ENCODE measurements at regions not wholly inside any gene's neighbourhood (a gene's known extent, or its start where the extent isn't known, plus 50 kb on each side); places are given as distances from the start of the nearest gene placed in this dataset.

DNA sequence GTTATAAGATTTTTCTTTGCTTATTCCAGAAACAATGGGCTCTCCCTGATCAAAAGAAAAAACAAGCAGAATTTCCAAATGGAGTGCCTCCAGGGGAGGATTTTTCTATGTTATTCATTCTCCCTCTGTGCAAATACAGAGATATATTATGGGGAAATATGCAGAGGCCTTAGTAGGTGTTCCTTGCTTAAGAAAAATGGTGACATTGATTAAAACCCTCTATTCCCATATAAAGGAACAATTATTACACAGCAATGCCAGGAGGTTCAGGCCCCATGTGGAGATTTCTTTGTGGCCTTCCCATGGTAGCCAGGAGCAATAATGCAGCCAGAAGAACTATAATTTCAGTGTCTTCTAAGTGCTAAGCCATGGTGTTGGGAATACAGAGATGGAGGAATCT, 255.9 kb upstream of the CXCR4 start:
- Histone ChIP-seq H4K20me1 (ENCODE audit: insufficient read depth, low read length) (no peaks in the 10 kb centered on the region), H3K79me2 (ENCODE audit: insufficient read depth, low read length) (no peaks in the 10 kb centered on the region), H3K27me3 (ENCODE audit: insufficient read depth, low read length) (no peaks in the 10 kb centered on the region), H3K4me2 (ENCODE audit: low read length) (no peak overlapping the region), H3K27ac (ENCODE audit: low read depth, low read length) (no peak overlapping the region), H2AFZ (ENCODE audit: low read depth, low read length) (no peak overlapping the region), H3K9ac (ENCODE audit: low read length) (no peak overlapping the region), H3K9me3 (ENCODE audit: insufficient read depth, low read depth, low read length) (no peaks in the 10 kb centered on the region), H3K4me3 (ENCODE audit: insufficient read depth, low read depth, low read length) (no peak overlapping the region), H3K36me3 (ENCODE audit: insufficient read depth, low read length) (no peaks in the 10 kb centered on the region), H3K4me1 (ENCODE audit: insufficient read depth, low read length) (no peaks in the 10 kb centered on the region)
- Mint-ChIP-seq H3K27ac (ENCODE audit: unreplicated experiment) (no peak overlapping the region), H3K4me3 (ENCODE audit: unreplicated experiment) (no peak overlapping the region), H3K9me3 (ENCODE audit: unreplicated experiment) (no peaks in the 10 kb centered on the region), H3K27me3 (ENCODE audit: low read depth, unreplicated experiment) (no peaks in the 10 kb centered on the region), H3K36me3 (ENCODE audit: low read depth, unreplicated experiment) (no peaks in the 10 kb centered on the region), H3K4me1 (ENCODE audit: low read depth, unreplicated experiment) (peaks cover 5% of the 10 kb centered on the region)
- FAIRE-seq (no peak), DNase-seq (ENCODE audit: low read depth) (no peak)
- no peak for TF ChIP-seq EZH2 (IDR thresholded peaks at IDR 0.05; ENCODE audit: insufficient read depth, low read length)

DNA sequence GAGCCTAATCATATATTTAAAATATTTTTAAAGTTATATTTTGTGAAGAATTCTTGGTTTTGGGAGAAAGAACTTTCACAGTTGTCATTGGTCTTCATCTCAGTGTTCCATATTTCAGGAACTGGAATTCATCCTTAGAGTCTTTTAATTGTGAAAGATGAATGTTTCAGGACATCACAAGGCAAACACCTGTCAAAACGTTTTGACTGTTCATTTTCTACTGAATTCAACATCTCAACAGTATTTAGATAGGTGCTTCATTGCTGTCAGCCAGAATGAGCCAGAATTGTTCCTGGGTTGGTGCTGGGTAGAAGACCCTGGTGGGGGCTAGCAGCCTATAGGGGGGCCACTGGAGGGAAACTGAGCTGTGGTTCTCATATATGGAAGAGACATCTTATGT, 255.1 kb upstream of the CXCR4 start:
- Histone ChIP-seq H3K4me1 (ENCODE audit: insufficient read depth, low read length) (no peaks in the 10 kb centered on the region), H3K27me3 (ENCODE audit: insufficient read depth, low read length) (no peaks in the 10 kb centered on the region), H3K79me2 (ENCODE audit: insufficient read depth, low read length) (no peaks in the 10 kb centered on the region), H3K36me3 (ENCODE audit: insufficient read depth, low read length) (no peaks in the 10 kb centered on the region), H2AFZ (ENCODE audit: low read depth, low read length) (no peak overlapping the region), H3K27ac (ENCODE audit: low read depth, low read length) (no peak overlapping the region), H4K20me1 (ENCODE audit: insufficient read depth, low read length) (no peaks in the 10 kb centered on the region), H3K4me2 (ENCODE audit: low read length) (no peak overlapping the region), H3K9me3 (ENCODE audit: insufficient read depth, low read depth, low read length) (no peaks in the 10 kb centered on the region), H3K4me3 (ENCODE audit: insufficient read depth, low read depth, low read length) (no peak overlapping the region), H3K9ac (ENCODE audit: low read length) (no peak overlapping the region)
- no peaks in the 10 kb centered on the region for H3K9me3 Mint-ChIP-seq (ENCODE audit: unreplicated experiment)
- peaks cover 5% of the 10 kb centered on the region for H3K4me1 Mint-ChIP-seq (ENCODE audit: low read depth, unreplicated experiment)
- TF ChIP-seq, protein P1, sequence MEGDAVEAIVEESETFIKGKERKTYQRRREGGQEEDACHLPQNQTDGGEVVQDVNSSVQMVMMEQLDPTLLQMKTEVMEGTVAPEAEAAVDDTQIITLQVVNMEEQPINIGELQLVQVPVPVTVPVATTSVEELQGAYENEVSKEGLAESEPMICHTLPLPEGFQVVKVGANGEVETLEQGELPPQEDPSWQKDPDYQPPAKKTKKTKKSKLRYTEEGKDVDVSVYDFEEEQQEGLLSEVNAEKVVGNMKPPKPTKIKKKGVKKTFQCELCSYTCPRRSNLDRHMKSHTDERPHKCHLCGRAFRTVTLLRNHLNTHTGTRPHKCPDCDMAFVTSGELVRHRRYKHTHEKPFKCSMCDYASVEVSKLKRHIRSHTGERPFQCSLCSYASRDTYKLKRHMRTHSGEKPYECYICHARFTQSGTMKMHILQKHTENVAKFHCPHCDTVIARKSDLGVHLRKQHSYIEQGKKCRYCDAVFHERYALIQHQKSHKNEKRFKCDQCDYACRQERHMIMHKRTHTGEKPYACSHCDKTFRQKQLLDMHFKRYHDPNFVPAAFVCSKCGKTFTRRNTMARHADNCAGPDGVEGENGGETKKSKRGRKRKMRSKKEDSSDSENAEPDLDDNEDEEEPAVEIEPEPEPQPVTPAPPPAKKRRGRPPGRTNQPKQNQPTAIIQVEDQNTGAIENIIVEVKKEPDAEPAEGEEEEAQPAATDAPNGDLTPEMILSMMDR (IDR thresholded peaks at IDR 0.05; ENCODE audit: insufficient read depth, low read depth, low read length): no peak
- TF ChIP-seq EZH2 (IDR thresholded peaks at IDR 0.05; ENCODE audit: insufficient read depth, low read length): no peak
- no peaks in the 10 kb centered on the region for H3K36me3 Mint-ChIP-seq (ENCODE audit: low read depth, unreplicated experiment)
- no peak for DNase-seq (ENCODE audit: low read depth)
- no peaks in the 10 kb centered on the region for H3K27me3 Mint-ChIP-seq (ENCODE audit: low read depth, unreplicated experiment)
- no peak for FAIRE-seq
- H3K4me3 Mint-ChIP-seq (ENCODE audit: unreplicated experiment): no peak overlapping the region
- H3K27ac Mint-ChIP-seq (ENCODE audit: unreplicated experiment): no peak overlapping the region

DNA sequence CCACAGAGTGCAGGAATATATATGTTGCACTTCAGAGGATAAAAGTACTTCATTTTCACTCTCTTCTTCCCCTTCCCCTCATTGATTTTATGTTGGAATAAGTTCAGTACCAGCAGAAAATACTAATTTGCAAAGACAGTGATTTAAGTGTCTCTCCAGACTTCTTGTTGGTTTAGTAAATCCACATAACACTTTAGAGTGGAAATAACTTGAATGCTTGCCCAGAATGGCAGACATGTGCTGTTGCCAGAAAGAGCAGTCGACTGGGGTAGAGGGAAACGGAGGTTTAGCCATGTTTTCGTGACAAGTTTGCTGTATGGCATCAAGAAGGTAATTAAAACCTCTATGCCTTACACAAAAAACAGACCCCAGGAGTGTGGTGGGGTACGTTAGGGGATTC, 246.0 kb upstream of the CXCR4 start:
- Histone ChIP-seq H3K36me3 (ENCODE audit: insufficient read depth, low read length) (no peaks in the 10 kb centered on the region), H3K27ac (ENCODE audit: low read depth, low read length) (no peak overlapping the region), H3K27me3 (ENCODE audit: insufficient read depth, low read length) (no peaks in the 10 kb centered on the region), H3K79me2 (ENCODE audit: insufficient read depth, low read length) (no peaks in the 10 kb centered on the region), H3K4me2 (ENCODE audit: low read length) (peak overlapping the region; percentile 42), H3K4me3 (ENCODE audit: insufficient read depth, low read depth, low read length) (no peak overlapping the region), H3K9ac (ENCODE audit: low read length) (no peak overlapping the region), H3K4me1 (ENCODE audit: insufficient read depth, low read length) (no peaks in the 10 kb centered on the region), H2AFZ (ENCODE audit: low read depth, low read length) (peak overlapping the region; percentile 31), H4K20me1 (ENCODE audit: insufficient read depth, low read length) (no peaks in the 10 kb centered on the region), H3K9me3 (ENCODE audit: insufficient read depth, low read depth, low read length) (no peaks in the 10 kb centered on the region)
- FAIRE-seq (no peak), DNase-seq (ENCODE audit: low read depth) (peak; percentile 41)
- Mint-ChIP-seq H3K4me3 (ENCODE audit: unreplicated experiment) (no peak overlapping the region), H3K4me1 (ENCODE audit: low read depth, unreplicated experiment) (no peaks in the 10 kb centered on the region), H3K27ac (ENCODE audit: unreplicated experiment) (no peak overlapping the region), H3K36me3 (ENCODE audit: low read depth, unreplicated experiment) (no peaks in the 10 kb centered on the region), H3K9me3 (ENCODE audit: unreplicated experiment) (no peaks in the 10 kb centered on the region), H3K27me3 (ENCODE audit: low read depth, unreplicated experiment) (peaks cover 6% of the 10 kb centered on the region)
- no peak for TF ChIP-seq EZH2 (IDR thresholded peaks at IDR 0.05; ENCODE audit: insufficient read depth, low read length)
